ENCODE measurements at regions not wholly inside any gene's neighbourhood (a gene's known extent, or its start where the extent isn't known, plus 50 kb on each side); places are given as distances from the start of the nearest gene placed in this dataset.
"Not testable (repeated sequence)": the region's sequence is repeated elsewhere in the genome, so short reads cannot be mapped to it uniquely, and the experiment has no call there.

DNA sequence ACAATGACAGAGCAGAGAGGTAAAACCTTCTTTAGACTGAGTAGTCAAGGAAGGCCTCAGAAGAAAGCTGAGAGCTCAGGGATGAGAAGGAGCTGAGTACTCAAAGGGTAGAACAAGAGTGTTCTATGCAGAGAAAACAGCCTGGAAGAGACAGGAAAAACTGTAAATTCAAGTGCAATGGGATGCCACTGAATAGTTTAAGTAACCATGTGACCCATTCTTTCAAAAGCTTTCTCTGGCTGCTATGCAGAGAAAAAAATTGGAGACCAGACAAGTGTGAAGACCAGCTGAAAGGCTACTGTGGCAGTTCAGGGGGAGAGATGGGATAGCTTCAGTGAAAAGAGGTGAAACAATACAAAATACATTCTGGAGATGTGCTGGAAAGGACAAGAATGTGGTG is 61.3 kb upstream of the RNF38 start:
- Mint-ChIP-seq H3K9me3 (ENCODE audit: low read depth, unreplicated experiment) (no peaks in the 10 kb centered on the region), H3K4me3 (ENCODE audit: low read depth, unreplicated experiment) (no peak overlapping the region), H3K27me3 (ENCODE audit: unreplicated experiment) (no peaks in the 10 kb centered on the region), H3K4me1 (ENCODE audit: low read depth, unreplicated experiment) (no peaks in the 10 kb centered on the region), H3K27ac (ENCODE audit: unreplicated experiment) (no peak overlapping the region), H3K36me3 (ENCODE audit: insufficient read depth, unreplicated experiment) (no peaks in the 10 kb centered on the region)
- DNase-seq: no peak
- intact Hi-C loops (cut with micrococcal nuclease; ENCODE audit: unreplicated experiment): no loop called here
- CTCF ChIA-PET: no interaction called here
- BruUV-seq (replicated peaks): no TSS peak
- TF ChIP-seq, protein P1, sequence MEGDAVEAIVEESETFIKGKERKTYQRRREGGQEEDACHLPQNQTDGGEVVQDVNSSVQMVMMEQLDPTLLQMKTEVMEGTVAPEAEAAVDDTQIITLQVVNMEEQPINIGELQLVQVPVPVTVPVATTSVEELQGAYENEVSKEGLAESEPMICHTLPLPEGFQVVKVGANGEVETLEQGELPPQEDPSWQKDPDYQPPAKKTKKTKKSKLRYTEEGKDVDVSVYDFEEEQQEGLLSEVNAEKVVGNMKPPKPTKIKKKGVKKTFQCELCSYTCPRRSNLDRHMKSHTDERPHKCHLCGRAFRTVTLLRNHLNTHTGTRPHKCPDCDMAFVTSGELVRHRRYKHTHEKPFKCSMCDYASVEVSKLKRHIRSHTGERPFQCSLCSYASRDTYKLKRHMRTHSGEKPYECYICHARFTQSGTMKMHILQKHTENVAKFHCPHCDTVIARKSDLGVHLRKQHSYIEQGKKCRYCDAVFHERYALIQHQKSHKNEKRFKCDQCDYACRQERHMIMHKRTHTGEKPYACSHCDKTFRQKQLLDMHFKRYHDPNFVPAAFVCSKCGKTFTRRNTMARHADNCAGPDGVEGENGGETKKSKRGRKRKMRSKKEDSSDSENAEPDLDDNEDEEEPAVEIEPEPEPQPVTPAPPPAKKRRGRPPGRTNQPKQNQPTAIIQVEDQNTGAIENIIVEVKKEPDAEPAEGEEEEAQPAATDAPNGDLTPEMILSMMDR (IDR thresholded peaks at IDR 0.05; ENCODE audit: unreplicated experiment): no peak

DNA sequence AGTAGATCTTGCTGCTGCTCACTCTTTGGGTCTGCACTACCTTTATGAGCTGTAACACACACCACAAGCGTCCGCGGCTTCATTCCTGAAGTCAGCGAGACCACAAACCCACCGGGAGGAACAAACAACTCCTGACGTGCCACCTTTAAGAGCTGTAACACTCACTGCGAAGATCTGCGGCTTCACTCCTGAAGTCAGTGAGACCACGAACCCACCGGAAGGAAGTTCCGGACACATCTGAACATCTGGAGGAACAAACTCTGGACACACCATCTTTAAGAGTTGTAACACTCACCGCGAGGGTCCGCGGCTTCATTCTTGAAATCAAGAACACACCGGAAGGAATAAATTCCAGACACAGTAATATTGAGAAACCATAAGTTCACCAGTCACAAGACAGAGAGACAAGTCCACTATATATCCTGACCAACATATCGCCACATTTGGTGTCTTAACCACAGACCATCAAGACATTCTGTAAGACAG is 58.4 kb upstream of the RNF38 start:
- H3K4me3 Mint-ChIP-seq (ENCODE audit: low read depth, unreplicated experiment); intact Hi-C loops (cut with micrococcal nuclease; ENCODE audit: unreplicated experiment); BruUV-seq (replicated peaks); CTCF ChIA-PET; H3K36me3 Mint-ChIP-seq (ENCODE audit: insufficient read depth, unreplicated experiment); H3K9me3 Mint-ChIP-seq (ENCODE audit: low read depth, unreplicated experiment); H3K27ac Mint-ChIP-seq (ENCODE audit: unreplicated experiment); H3K4me1 Mint-ChIP-seq (ENCODE audit: low read depth, unreplicated experiment); DNase-seq; H3K27me3 Mint-ChIP-seq (ENCODE audit: unreplicated experiment): not testable (repeated sequence)

DNA sequence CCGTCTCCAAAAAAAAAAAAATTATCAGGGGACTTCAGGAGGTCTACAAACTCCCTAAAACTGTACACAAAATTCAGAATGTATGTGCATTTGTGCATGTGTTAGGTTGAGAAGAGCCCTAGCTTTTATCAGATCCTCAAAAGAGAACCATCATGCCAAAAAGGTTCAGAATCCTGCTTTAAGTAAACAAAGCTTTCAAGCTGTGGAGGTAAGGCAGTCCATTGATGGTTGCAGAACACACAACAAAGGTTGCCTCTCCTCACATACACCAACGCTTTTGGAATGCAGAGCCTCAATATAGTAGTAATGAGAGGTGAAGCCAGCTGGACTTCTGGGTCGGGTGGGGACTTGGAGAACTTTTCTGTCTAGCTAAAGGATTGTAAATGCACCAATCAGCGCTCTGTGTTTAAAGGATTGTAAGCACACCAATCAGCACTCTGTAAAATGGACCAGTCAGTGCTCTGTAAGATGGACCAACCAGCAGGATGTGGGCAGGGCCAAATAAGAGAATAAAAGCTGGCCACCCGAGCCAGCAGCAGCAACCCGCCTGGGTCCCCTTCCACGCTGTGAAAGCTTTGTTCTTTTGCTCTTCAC is 57.9 kb upstream of the RNF38 start:
- H3K4me3 Mint-ChIP-seq (ENCODE audit: low read depth, unreplicated experiment): no peak overlapping the region
- CTCF ChIA-PET: no interaction called here
- BruUV-seq (replicated peaks): no TSS peak
- H3K27me3 Mint-ChIP-seq (ENCODE audit: unreplicated experiment): no peaks in the 10 kb centered on the region
- TF ChIP-seq, protein P1 (IDR thresholded peaks at IDR 0.05; ENCODE audit: unreplicated experiment): no peak
- no peak overlapping the region for H3K27ac Mint-ChIP-seq (ENCODE audit: unreplicated experiment)
- no peaks in the 10 kb centered on the region for H3K4me1 Mint-ChIP-seq (ENCODE audit: low read depth, unreplicated experiment)
- intact Hi-C loops (cut with micrococcal nuclease; ENCODE audit: unreplicated experiment): no loop called here
- no peaks in the 10 kb centered on the region for H3K9me3 Mint-ChIP-seq (ENCODE audit: low read depth, unreplicated experiment)
- no peak for DNase-seq
- H3K36me3 Mint-ChIP-seq (ENCODE audit: insufficient read depth, unreplicated experiment): no peaks in the 10 kb centered on the region

DNA sequence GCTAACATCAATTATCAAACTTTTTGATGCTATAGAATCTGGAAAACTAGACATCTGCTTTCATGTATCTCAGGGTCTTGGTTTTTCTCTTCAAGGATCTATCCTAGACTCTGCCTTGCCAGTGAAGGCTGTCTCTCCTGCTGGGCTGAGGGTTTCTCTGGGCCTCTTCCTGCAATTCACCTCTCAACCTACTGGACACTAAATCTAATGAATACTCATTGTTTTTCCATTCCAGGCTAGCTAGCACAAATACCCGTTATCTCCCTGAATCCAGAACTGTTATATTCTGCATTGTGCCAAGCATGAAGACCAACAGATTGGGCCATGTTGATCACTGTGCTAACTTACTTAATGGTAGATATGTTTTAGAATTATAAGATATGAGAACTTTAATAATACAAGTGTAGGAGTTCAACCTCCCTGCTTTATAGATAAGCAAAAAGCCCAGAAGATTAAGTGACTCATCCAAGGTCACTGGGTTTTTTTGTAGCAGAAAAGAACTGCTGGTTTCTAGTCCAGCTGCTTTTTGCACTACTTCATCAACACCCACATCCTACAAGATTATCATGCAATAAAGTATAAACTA is 56.5 kb upstream of the RNF38 start:
- H3K27me3 Mint-ChIP-seq (ENCODE audit: unreplicated experiment): no peaks in the 10 kb centered on the region
- no peak for DNase-seq
- no TSS peak for BruUV-seq (replicated peaks)
- CTCF ChIA-PET: no interaction called here
- no peaks in the 10 kb centered on the region for H3K9me3 Mint-ChIP-seq (ENCODE audit: low read depth, unreplicated experiment)
- H3K27ac Mint-ChIP-seq (ENCODE audit: unreplicated experiment): no peak overlapping the region
- H3K4me3 Mint-ChIP-seq (ENCODE audit: low read depth, unreplicated experiment): no peak overlapping the region
- TF ChIP-seq, protein P1 (IDR thresholded peaks at IDR 0.05; ENCODE audit: unreplicated experiment): no peak
- no peaks in the 10 kb centered on the region for H3K4me1 Mint-ChIP-seq (ENCODE audit: low read depth, unreplicated experiment)
- intact Hi-C loops (cut with micrococcal nuclease; ENCODE audit: unreplicated experiment): no loop called here
- no peaks in the 10 kb centered on the region for H3K36me3 Mint-ChIP-seq (ENCODE audit: insufficient read depth, unreplicated experiment)

DNA sequence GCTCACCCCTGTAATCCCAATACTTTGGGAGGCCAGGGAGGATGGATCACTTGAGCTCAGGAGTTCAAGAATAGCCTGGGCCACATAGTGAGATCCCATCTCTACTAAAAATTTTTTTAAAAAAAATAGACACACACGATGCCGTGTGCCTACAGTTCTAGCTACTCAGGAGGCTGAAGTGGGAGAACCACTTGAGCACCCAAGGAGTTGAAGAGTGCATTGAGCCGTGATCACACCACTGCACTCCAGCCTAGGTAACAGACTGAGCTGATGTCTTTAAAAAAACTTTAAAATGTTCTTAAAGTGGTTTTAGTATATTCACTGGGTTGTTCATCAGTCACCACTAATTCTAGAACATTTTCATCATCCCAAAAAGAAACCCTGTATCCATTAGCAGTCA is 51.9 kb upstream of the RNF38 start:
- Mint-ChIP-seq H3K4me1 (ENCODE audit: low read depth, unreplicated experiment) (no peaks in the 10 kb centered on the region), H3K4me3 (ENCODE audit: low read depth, unreplicated experiment) (no peak overlapping the region), H3K9me3 (ENCODE audit: low read depth, unreplicated experiment) (no peaks in the 10 kb centered on the region), H3K27me3 (ENCODE audit: unreplicated experiment) (no peaks in the 10 kb centered on the region), H3K36me3 (ENCODE audit: insufficient read depth, unreplicated experiment) (no peaks in the 10 kb centered on the region), H3K27ac (ENCODE audit: unreplicated experiment) (no peak overlapping the region)
- TF ChIP-seq, protein P1 (IDR thresholded peaks at IDR 0.05; ENCODE audit: unreplicated experiment): no peak
- BruUV-seq (replicated peaks): no TSS peak
- CTCF ChIA-PET: no interaction called here
- DNase-seq: no peak
- intact Hi-C loops (cut with micrococcal nuclease; ENCODE audit: unreplicated experiment): no loop called here

Data from Calu3 (cell line).